Esophagus muscularis mucosa (tissue), 3 donors: ENCODE measurements at regions not wholly inside any gene's neighbourhood (a gene's known extent, or its start where the extent isn't known, plus 50 kb on each side); places are given as distances from the start of the nearest gene placed in this dataset.

Experiments
- CTCF ChIP-seq, 3 experiments: fragments of 200-600 bp in 2 of 3; fragments of 450-650 bp in 1 of 3; sonication (generic) in 2 of 3; IDR thresholded peaks; one replicate each; pipeline ENCODE4 v1.5.1; 2017 to 2019; ENCODE audit warnings: antibody characterized with exemption in 3 of 3, mild to moderate bottlenecking in 2 of 3, moderate library complexity in 1 of 3
- POLR2A ChIP-seq: fragments of 450-650 bp; IDR thresholded peaks from one replicate; pipeline ENCODE4 v1.6.1; 2017; ENCODE audit warnings: antibody characterized with exemption, moderate library complexity, mild to moderate bottlenecking, low read depth
- POLR2AphosphoS5 ChIP-seq, 2 donors: sonication (generic); formaldehyde crosslinking; IDR thresholded peaks; one replicate each; pipeline ENCODE4 v1.6.1; 2017; ENCODE audit warnings: antibody characterized with exemption in 2 of 2

GRCh38 chr14:106605548-106606448 lies 1079.4 kb downstream of the TMEM121 start:
- TF ChIP-seq POLR2A (no peak), CTCF (IDR thresholded peaks at IDR 0.05) (peak in 1 of 3 experiments; percentile 2), POLR2AphosphoS5 (IDR thresholded peaks at IDR 0.05) (no peak)
